K562 (cell line): ENCODE measurements at regions not wholly inside any gene's neighbourhood (a gene's known extent, or its start where the extent isn't known, plus 50 kb on each side); places are given as distances from the start of the nearest gene placed in this dataset.

ENCODE experiments used
- BACH1 ChIP-seq: fragments of 200-800 bp; sonication (Bioruptor generic); IDR thresholded peaks from 2 replicates; pipeline ENCODE4 v1.6.1; 2016; ENCODE audit warnings: missing genetic modification characterization, missing compliant biosample characterization
- CBX8 ChIP-seq: fragments of 200-600 bp; sonication (generic); IDR thresholded peaks from 2 replicates; pipeline ENCODE4 v1.6.1; 2012; ENCODE audit warnings: borderline replicate concordance, mixed run types, low read depth, mild to moderate bottlenecking, moderate library complexity, mixed read lengths, low read length, control low read depth, inconsistent platforms; ENCODE audit not compliant: poor library complexity, severe bottlenecking; ENCODE audit errors: extremely low read depth
- POLR2A ChIP-seq: fragments of 450-650 bp; conservative IDR thresholded peaks from 2 replicates; pipeline ENCODE4 v1.6.1; 2016
- TEAD1 ChIP-seq, 2 experiments: fragments of 450-650 bp in 1 of 2; sonication (generic) in 1 of 2; formaldehyde crosslinking; IDR thresholded peaks; 2 replicates each; pipeline versions ENCODE4 v1.4.0 to v1.8.0; 2020 to 2022; ENCODE audit warnings: mild to moderate bottlenecking in 2 of 2, missing genetic modification reagents in 1 of 2
- ZNF668 ChIP-seq: fragments of 250-450 bp; sonication (Bioruptor Pico); IDR thresholded peaks from 2 replicates; pipeline ENCODE4 v1.8.0; 2022; ENCODE audit warnings: mild to moderate bottlenecking, inconsistent platforms
- TF ChIP-seq, protein P1 (sequence below), 3 experiments: IDR thresholded peaks in 2 of 3; conservative IDR thresholded peaks in 1 of 3; 2 replicates each; pipeline ENCODE4 v1.5.1; 2011 to 2012; ENCODE audit warnings: low read length in 3 of 3, mild to moderate bottlenecking in 3 of 3, control low read depth in 2 of 3, improper control_type of control experiment in 1 of 3, inconsistent platforms in 1 of 3, low read depth in 1 of 3, mixed read lengths in 1 of 3, moderate library complexity in 1 of 3; ENCODE audit not compliant: insufficient read depth in 2 of 3
- TF ChIP-seq, protein P2 (sequence below), 2 experiments: fragments of 250-450 bp in 1 of 2; fragments of 450-650 bp in 1 of 2; sonication (Bioruptor Pico) in 1 of 2; IDR thresholded peaks; 2 replicates each; pipeline versions ENCODE4 v1.6.1 to v1.8.0; 2016 to 2021; ENCODE audit warnings: mild to moderate bottlenecking in 2 of 2, moderate library complexity in 2 of 2, missing compliant biosample characterization in 1 of 2, missing genetic modification characterization in 1 of 2
- TF ChIP-seq, protein P3 (sequence below): sonication (generic); formaldehyde crosslinking; IDR thresholded peaks from 2 replicates; pipeline ENCODE4 v1.4.0; 2020; ENCODE audit warnings: mild to moderate bottlenecking, missing genetic modification reagents
- TF ChIP-seq, protein P4 (sequence below): fragments of 250-450 bp; sonication (Bioruptor Pico); IDR thresholded peaks from 2 replicates; pipeline ENCODE4 v1.8.0; 2021; ENCODE audit warnings: moderate library complexity, mild to moderate bottlenecking, inconsistent platforms

DNA sequence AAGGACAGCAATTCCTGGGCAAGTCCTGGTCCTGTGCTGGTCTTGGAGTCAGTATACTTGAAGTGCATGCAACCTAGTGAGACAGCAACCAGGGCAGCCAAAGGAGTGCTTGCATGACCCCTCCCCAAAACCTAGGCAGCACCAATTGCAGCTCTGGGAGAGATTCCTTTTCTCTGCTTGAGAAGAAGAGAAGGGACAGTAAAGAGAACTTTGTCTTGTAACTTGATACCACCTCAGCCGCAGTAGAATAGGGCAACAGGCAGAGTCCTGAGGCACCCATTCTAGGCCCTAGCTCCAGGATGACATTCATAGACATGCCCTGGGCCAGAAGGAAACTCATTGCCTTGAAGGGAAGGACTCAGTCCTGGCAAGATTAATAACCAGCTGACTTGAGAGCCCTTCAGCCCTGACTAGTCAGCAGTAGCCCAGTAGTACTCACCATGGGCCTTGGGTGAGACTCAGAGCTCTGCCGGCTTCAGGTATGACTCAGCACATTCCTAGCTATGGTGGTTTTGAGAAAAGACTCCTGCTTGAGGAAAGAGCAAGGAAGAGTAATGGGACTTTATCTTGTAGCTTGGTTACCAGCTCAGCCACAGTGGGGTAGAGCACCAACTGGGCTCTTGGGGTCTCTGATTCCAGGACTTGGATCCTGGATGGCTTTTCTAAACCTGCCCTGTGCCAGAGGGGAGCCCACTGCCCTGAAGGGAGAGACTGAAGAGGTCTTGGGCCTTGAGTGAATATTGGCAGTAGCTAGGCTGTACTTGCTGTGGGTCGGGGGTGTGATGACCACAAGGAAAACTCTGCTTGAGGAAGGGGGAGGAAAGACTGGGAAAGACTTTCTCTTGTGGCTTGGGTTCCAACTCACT is 51.7 kb upstream of the ACADM start:
- TF ChIP-seq, protein P1, sequence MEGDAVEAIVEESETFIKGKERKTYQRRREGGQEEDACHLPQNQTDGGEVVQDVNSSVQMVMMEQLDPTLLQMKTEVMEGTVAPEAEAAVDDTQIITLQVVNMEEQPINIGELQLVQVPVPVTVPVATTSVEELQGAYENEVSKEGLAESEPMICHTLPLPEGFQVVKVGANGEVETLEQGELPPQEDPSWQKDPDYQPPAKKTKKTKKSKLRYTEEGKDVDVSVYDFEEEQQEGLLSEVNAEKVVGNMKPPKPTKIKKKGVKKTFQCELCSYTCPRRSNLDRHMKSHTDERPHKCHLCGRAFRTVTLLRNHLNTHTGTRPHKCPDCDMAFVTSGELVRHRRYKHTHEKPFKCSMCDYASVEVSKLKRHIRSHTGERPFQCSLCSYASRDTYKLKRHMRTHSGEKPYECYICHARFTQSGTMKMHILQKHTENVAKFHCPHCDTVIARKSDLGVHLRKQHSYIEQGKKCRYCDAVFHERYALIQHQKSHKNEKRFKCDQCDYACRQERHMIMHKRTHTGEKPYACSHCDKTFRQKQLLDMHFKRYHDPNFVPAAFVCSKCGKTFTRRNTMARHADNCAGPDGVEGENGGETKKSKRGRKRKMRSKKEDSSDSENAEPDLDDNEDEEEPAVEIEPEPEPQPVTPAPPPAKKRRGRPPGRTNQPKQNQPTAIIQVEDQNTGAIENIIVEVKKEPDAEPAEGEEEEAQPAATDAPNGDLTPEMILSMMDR (IDR thresholded peaks at IDR 0.05 in 2 of 3, conservative IDR thresholded peaks at IDR 0.05 in 1 of 3; ENCODE audit: insufficient read depth in 2 of 3, low read depth in 1 of 3, low read length in 3 of 3) = no peak
- peak; percentile 52 for TF ChIP-seq POLR2A
- TF ChIP-seq, protein P2, sequence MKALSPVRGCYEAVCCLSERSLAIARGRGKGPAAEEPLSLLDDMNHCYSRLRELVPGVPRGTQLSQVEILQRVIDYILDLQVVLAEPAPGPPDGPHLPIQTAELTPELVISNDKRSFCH (CRISPR knock-in tag; IDR thresholded peaks at IDR 0.05) = no peak
- TF ChIP-seq, protein P2 (tag; IDR thresholded peaks at IDR 0.05) = peak; percentile 25; the same call in 1 of the 2 replicates
- TF ChIP-seq, protein P3, sequence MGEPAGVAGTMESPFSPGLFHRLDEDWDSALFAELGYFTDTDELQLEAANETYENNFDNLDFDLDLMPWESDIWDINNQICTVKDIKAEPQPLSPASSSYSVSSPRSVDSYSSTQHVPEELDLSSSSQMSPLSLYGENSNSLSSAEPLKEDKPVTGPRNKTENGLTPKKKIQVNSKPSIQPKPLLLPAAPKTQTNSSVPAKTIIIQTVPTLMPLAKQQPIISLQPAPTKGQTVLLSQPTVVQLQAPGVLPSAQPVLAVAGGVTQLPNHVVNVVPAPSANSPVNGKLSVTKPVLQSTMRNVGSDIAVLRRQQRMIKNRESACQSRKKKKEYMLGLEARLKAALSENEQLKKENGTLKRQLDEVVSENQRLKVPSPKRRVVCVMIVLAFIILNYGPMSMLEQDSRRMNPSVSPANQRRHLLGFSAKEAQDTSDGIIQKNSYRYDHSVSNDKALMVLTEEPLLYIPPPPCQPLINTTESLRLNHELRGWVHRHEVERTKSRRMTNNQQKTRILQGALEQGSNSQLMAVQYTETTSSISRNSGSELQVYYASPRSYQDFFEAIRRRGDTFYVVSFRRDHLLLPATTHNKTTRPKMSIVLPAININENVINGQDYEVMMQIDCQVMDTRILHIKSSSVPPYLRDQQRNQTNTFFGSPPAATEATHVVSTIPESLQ (CRISPR knock-in tag) = no peak
- peak; percentile 95 to 96 for TF ChIP-seq TEAD1 (CRISPR knock-in tag; IDR thresholded peaks at IDR 0.05)
- no peak for TF ChIP-seq CBX8
- TF ChIP-seq, protein P4, sequence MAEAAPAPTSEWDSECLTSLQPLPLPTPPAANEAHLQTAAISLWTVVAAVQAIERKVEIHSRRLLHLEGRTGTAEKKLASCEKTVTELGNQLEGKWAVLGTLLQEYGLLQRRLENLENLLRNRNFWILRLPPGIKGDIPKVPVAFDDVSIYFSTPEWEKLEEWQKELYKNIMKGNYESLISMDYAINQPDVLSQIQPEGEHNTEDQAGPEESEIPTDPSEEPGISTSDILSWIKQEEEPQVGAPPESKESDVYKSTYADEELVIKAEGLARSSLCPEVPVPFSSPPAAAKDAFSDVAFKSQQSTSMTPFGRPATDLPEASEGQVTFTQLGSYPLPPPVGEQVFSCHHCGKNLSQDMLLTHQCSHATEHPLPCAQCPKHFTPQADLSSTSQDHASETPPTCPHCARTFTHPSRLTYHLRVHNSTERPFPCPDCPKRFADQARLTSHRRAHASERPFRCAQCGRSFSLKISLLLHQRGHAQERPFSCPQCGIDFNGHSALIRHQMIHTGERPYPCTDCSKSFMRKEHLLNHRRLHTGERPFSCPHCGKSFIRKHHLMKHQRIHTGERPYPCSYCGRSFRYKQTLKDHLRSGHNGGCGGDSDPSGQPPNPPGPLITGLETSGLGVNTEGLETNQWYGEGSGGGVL (CRISPR knock-in tag) = no peak
- peak; percentile 99 for TF ChIP-seq BACH1
- TF ChIP-seq ZNF668 (CRISPR knock-in tag) = no peak
